HepG2 (cell line): ENCODE measurements at regions not wholly inside any gene's neighbourhood (a gene's known extent, or its start where the extent isn't known, plus 50 kb on each side); places are given as distances from the start of the nearest gene placed in this dataset.

Experiments used
- ATAC-seq: fragments of 200-7000 bp; cut with Tn5 transposase; 3 replicates; pipeline ENCODE4 v1.9.1; 2020; ENCODE audit warnings: mild to moderate bottlenecking, moderate library complexity
- BruUV-seq: library from RNA; stranded (reverse); fragments of 400-500 nt; replicated peaks from 2 replicates; lab custom pipeline; 2021; lab: Mats Ljungman, UMichigan
- CTCF ChIA-PET: fragments of 300-600 bp; formaldehyde crosslinking; extraction: SDS; loops from one replicate; lab custom pipeline; 2021; ENCODE audit warnings: low total read pairs, inconsistent platforms, low intra/inter-chr PET ratio; lab: Yijun Ruan, JAX
- POLR2A ChIA-PET: fragments of 350-600 bp; sonication (Branson Sonifier 250); formaldehyde crosslinking; loops from one replicate; lab custom pipeline; 2020; ENCODE audit warnings: antibody characterized with exemption, inconsistent platforms; lab: Yijun Ruan, JAX
- DNase-seq: peaks from one replicate; pipeline ENCODE4 v3.0.0-alpha.2; 2015; ENCODE audit warnings: low spot score
- FAIRE-seq: peaks from 3 replicates; lab custom pipeline; 2011; peaks lifted over from hg19 to GRCh38; lab: Jason Lieb, UNC
- H2AFZ ChIP-seq: one replicate; pipeline ENCODE4 v1.6.1; 2011; ENCODE audit warnings: low read length, inconsistent platforms
- H3K27ac ChIP-seq: fragments of 300-600 bp; 3 replicates; pipeline ENCODE4 v1.8.0; 2011; ENCODE audit warnings: mixed run types, mild to moderate bottlenecking, mixed read lengths, low read length, inconsistent platforms; ENCODE audit not compliant: insufficient read depth; ENCODE audit errors: extremely low read length
- H3K27me3 ChIP-seq, 2 experiments: fragments of 200-600 bp in 1 of 2; 2 replicates in 1 of 2; 3 replicates in 1 of 2; pipeline versions ENCODE4 v1.6.0 to v1.8.0; 2011; ENCODE audit warnings: low read length in 2 of 2, mild to moderate bottlenecking in 2 of 2, moderate library complexity in 2 of 2, inconsistent platforms in 1 of 2; ENCODE audit not compliant: insufficient read depth in 2 of 2, control insufficient read depth in 1 of 2
- H3K36me3 ChIP-seq, 2 experiments: fragments of 200-600 bp in 1 of 2; replicated peaks in 1 of 2; 2 replicates in 1 of 2; 3 replicates in 1 of 2; pipeline versions ENCODE4 v1.5.1 to v1.8.0; 2011; ENCODE audit warnings: low read length in 2 of 2, inconsistent platforms in 1 of 2; ENCODE audit not compliant: insufficient read depth in 2 of 2, control insufficient read depth in 1 of 2
- H3K4me1 ChIP-seq: 2 replicates; pipeline ENCODE4 v1.5.1; 2012; ENCODE audit warnings: low read length, inconsistent platforms; ENCODE audit not compliant: insufficient read depth
- H3K4me2 ChIP-seq: 2 replicates; pipeline ENCODE4 v1.6.0; 2011; ENCODE audit warnings: low read depth, low read length, inconsistent platforms
- H3K4me3 ChIP-seq, 3 experiments: fragments of 200-600 bp in 1 of 3; sonication (generic), shearing (Covaris generic) in 1 of 3; replicated peaks in 1 of 3; 2 replicates each; pipeline ENCODE4 v1.5.1; 2011 to 2016; ENCODE audit warnings: low read length in 3 of 3, inconsistent platforms in 2 of 3, low read depth in 2 of 3, mild to moderate bottlenecking in 2 of 3, control low read depth in 1 of 3, mixed read lengths in 1 of 3; ENCODE audit not compliant: insufficient read depth in 1 of 3
- H3K79me2 ChIP-seq: one replicate; pipeline ENCODE4 v1.6.1; 2011; ENCODE audit warnings: low read length, inconsistent platforms; ENCODE audit not compliant: insufficient read depth
- H3K9ac ChIP-seq: 2 replicates; pipeline ENCODE4 v1.6.0; 2011; ENCODE audit warnings: mild to moderate bottlenecking, low read depth, low read length, inconsistent platforms; ENCODE audit not compliant: insufficient read depth
- H3K9me3 ChIP-seq: 2 replicates; pipeline ENCODE4 v1.5.1; 2012; ENCODE audit warnings: mild to moderate bottlenecking, low read length
- H4K20me1 ChIP-seq: 2 replicates; pipeline ENCODE4 v1.6.0; 2011; ENCODE audit warnings: inconsistent platforms, mild to moderate bottlenecking, low read length, moderate library complexity; ENCODE audit not compliant: insufficient read depth
- ETV6 ChIP-seq: sonication (generic); formaldehyde crosslinking; conservative IDR thresholded peaks from 2 replicates; pipeline ENCODE4 v1.4.0; 2020; ENCODE audit warnings: missing genetic modification reagents
- GATAD1 ChIP-seq: IDR thresholded peaks from 2 replicates; pipeline ENCODE4 v1.6.1; 2016; ENCODE audit warnings: missing genetic modification reagents, missing compliant biosample characterization
- GLMP ChIP-seq: sonication (generic); formaldehyde crosslinking; IDR thresholded peaks from 2 replicates; pipeline ENCODE4 v1.9.0; 2021; ENCODE audit warnings: missing genetic modification reagents, mild to moderate bottlenecking, borderline replicate concordance
- KDM6A ChIP-seq: IDR thresholded peaks from 2 replicates; pipeline ENCODE4 v1.6.1; 2016; ENCODE audit warnings: low read depth
- NFKBIZ ChIP-seq: IDR thresholded peaks from 2 replicates; pipeline ENCODE4 v1.6.1; 2018; ENCODE audit warnings: missing genetic modification reagents, missing compliant biosample characterization
- PHF21A ChIP-seq: sonication (generic); formaldehyde crosslinking; IDR thresholded peaks from 2 replicates; pipeline ENCODE4 v1.5.0; 2020; ENCODE audit warnings: mild to moderate bottlenecking, missing genetic modification reagents
- RAD51 ChIP-seq: fragments of 450-650 bp; IDR thresholded peaks from 2 replicates; pipeline ENCODE4 v1.6.1; 2016; ENCODE audit warnings: borderline replicate concordance
- REL ChIP-seq: sonication (generic); formaldehyde crosslinking; conservative IDR thresholded peaks from 2 replicates; pipeline ENCODE4 v1.8.0; 2022; ENCODE audit warnings: mild to moderate bottlenecking, missing genetic modification reagents, moderate library complexity
- ZNF292 ChIP-seq: sonication (generic); formaldehyde crosslinking; IDR thresholded peaks from 2 replicates; pipeline ENCODE4 v1.8.1; 2022; ENCODE audit warnings: mild to moderate bottlenecking, low read depth, missing genetic modification reagents, borderline replicate concordance
- ZNF503 ChIP-seq: sonication (generic); formaldehyde crosslinking; IDR thresholded peaks from 2 replicates; pipeline ENCODE4 v1.4.0; 2020; ENCODE audit warnings: missing genetic modification reagents
- ZNF652 ChIP-seq: IDR thresholded peaks from 2 replicates; pipeline ENCODE4 v1.6.1; 2016; ENCODE audit warnings: low read depth, borderline replicate concordance
- WGBS: methylation state at CpG from one replicate; pipeline ENCODE4 v1.1.6; 2017; ENCODE audit warnings: low lambda C conversion rate; 5-methylcytosine and 5-hydroxymethylcytosine counted together
- in situ Hi-C: cut with HindIII; loops from 2 replicates; pipeline ENCODE4 v1.10.0; 2017; ENCODE audit warnings: low pct_unique_long_range_greater_than_20kb; ENCODE audit not compliant: extremely low pct_ligation_motif_present
- intact Hi-C: fragments of 100-400 bp; cut with micrococcal nuclease; formaldehyde crosslinking; loops from one replicate; pipeline ENCODE4 v1.10.0; 2022; ENCODE audit not compliant: unreplicated experiment
- TF ChIP-seq, protein P1 (sequence below): IDR thresholded peaks from 2 replicates; pipeline ENCODE4 v1.6.1; 2016; ENCODE audit warnings: missing compliant biosample characterization, missing genetic modification reagents, borderline replicate concordance
- TF ChIP-seq, protein P2 (sequence below): sonication (generic); formaldehyde crosslinking; IDR thresholded peaks from 2 replicates; pipeline ENCODE4 v1.8.0; 2022; ENCODE audit warnings: mild to moderate bottlenecking, missing genetic modification reagents, moderate library complexity
- TF ChIP-seq, protein P3 (sequence below): IDR thresholded peaks from 2 replicates; pipeline ENCODE4 v1.6.1; 2016; ENCODE audit warnings: missing compliant biosample characterization, missing genetic modification reagents, borderline replicate concordance

DNA sequence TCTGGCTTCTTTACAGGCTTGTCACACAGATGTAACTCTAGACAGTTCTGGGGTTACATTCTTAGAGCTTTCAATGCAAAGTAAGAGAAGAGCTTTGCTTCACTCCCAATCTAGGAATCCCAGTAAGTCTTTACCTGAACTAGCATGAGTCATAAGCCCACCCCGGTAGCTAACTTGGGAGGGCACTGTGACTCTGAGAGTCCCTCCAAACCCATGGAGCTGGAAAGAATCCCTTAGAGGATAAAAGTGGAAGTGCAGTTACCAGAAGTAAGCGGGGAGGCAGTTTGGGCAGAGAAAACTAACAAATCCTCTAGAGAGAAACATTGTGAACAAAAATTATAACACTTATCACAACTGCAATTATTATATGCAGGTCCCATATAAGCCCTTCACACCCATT lies 84.0 kb upstream of the SMLR1 start:
- ChIA-PET POLR2A (no interaction called here), CTCF (no interaction called here)
- DNase-seq = peak; percentile 15
- FAIRE-seq = no peak
- H3K4me2 ChIP-seq = no peak overlapping the region
- H3K9ac ChIP-seq = no peak overlapping the region
- H3K27me3 ChIP-seq = peaks cover 0 to 6% of the 10 kb centered on the region in 2 experiments; a peak in 1 of 5 replicates
- H2AFZ ChIP-seq = no peak overlapping the region
- no peak overlapping the region for H3K4me3 ChIP-seq
- WGBS = 17% methylated on average over 2 of the region's 2 CpGs
- H3K9me3 ChIP-seq = no peaks in the 10 kb centered on the region
- in situ Hi-C loops (no loop called here), intact Hi-C loops (no loop called here)
- no TSS peak for BruUV-seq
- no peak overlapping the region for H3K27ac ChIP-seq
- ATAC-seq = peak; percentile 90
- no peaks in the 10 kb centered on the region for H3K36me3 ChIP-seq
- no peaks in the 10 kb centered on the region for H3K4me1 ChIP-seq
- no peaks in the 10 kb centered on the region for H3K79me2 ChIP-seq
- H4K20me1 ChIP-seq = no peaks in the 10 kb centered on the region
- TF ChIP-seq ZNF292 (CRISPR knock-in tag) (no peak), KDM6A (no peak), GATAD1 (CRISPR knock-in tag) (no peak), NFKBIZ (CRISPR knock-in tag) (no peak), RAD51 (no peak), ETV6 (CRISPR knock-in tag) (no peak), GLMP (no peak), ZNF652 (CRISPR knock-in tag) (no peak), ZNF503 (no peak), REL (no peak), PHF21A (CRISPR knock-in tag) (no peak)
- TF ChIP-seq, protein P1, sequence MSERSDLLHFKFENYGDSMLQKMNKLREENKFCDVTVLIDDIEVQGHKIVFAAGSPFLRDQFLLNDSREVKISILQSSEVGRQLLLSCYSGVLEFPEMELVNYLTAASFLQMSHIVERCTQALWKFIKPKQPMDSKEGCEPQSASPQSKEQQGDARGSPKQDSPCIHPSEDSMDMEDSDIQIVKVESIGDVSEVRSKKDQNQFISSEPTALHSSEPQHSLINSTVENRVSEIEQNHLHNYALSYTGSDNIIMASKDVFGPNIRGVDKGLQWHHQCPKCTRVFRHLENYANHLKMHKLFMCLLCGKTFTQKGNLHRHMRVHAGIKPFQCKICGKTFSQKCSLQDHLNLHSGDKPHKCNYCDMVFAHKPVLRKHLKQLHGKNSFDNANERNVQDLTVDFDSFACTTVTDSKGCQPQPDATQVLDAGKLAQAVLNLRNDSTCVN (CRISPR knock-in tag) = no peak
- TF ChIP-seq, protein P2, sequence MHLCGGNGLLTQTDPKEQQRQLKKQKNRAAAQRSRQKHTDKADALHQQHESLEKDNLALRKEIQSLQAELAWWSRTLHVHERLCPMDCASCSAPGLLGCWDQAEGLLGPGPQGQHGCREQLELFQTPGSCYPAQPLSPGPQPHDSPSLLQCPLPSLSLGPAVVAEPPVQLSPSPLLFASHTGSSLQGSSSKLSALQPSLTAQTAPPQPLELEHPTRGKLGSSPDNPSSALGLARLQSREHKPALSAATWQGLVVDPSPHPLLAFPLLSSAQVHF (CRISPR knock-in tag) = no peak
- TF ChIP-seq, protein P3, sequence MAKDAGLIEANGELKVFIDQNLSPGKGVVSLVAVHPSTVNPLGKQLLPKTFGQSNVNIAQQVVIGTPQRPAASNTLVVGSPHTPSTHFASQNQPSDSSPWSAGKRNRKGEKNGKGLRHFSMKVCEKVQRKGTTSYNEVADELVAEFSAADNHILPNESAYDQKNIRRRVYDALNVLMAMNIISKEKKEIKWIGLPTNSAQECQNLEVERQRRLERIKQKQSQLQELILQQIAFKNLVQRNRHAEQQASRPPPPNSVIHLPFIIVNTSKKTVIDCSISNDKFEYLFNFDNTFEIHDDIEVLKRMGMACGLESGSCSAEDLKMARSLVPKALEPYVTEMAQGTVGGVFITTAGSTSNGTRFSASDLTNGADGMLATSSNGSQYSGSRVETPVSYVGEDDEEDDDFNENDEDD = no peak
- TF ChIP-seq, all 625 proteins: peak for 0
